H1 (cell line): ENCODE measurements at regions not wholly inside any gene's neighbourhood (a gene's known extent, or its start where the extent isn't known, plus 50 kb on each side); places are given as distances from the start of the nearest gene placed in this dataset.

Experiments
- CEBPB ChIP-seq: IDR thresholded peaks from 2 replicates; pipeline ENCODE4 v1.6.1; 2012; ENCODE audit warnings: low read depth, low read length
- CTCF ChIP-seq, 3 experiments: IDR thresholded peaks; 1 replicate in 2 of 3; 2 replicates in 1 of 3; pipeline versions ENCODE4 v1.5.1 to v1.6.1; 2011; ENCODE audit warnings: low read length in 3 of 3, mild to moderate bottlenecking in 3 of 3, inconsistent platforms in 2 of 3, low read depth in 1 of 3, moderate library complexity in 1 of 3; ENCODE audit not compliant: insufficient read depth in 1 of 3; ENCODE audit errors: control extremely low read depth in 1 of 3
- EZH2 ChIP-seq: fragments of 200-600 bp; sonication (generic); IDR thresholded peaks from 2 replicates; pipeline ENCODE4 v1.7.1; 2012; ENCODE audit warnings: low read depth, mild to moderate bottlenecking, moderate library complexity, low read length, inconsistent platforms; ENCODE audit not compliant: severe bottlenecking
- HDAC2 ChIP-seq, 2 experiments: fragments of 300-600 bp in 1 of 2; sonication (generic) in 1 of 2; IDR thresholded peaks; 2 replicates each; pipeline ENCODE4 v1.6.1; 2011 to 2012; ENCODE audit warnings: low read depth in 2 of 2, low read length in 2 of 2, mild to moderate bottlenecking in 2 of 2, moderate library complexity in 2 of 2, borderline replicate concordance in 1 of 2, inconsistent platforms in 1 of 2
- HDAC6 ChIP-seq: IDR thresholded peaks from one replicate; pipeline ENCODE4 v1.7.1; 2012; ENCODE audit warnings: low read depth, mild to moderate bottlenecking, inconsistent platforms, low read length, moderate library complexity
- MAX ChIP-seq: IDR thresholded peaks from 2 replicates; pipeline ENCODE4 v1.6.1; 2012; ENCODE audit warnings: inconsistent platforms
- NANOG ChIP-seq: IDR thresholded peaks from 2 replicates; pipeline ENCODE4 v1.6.1; 2011; ENCODE audit warnings: low read length, low read depth, mild to moderate bottlenecking, inconsistent platforms; ENCODE audit not compliant: insufficient read depth, poor library complexity, severe bottlenecking
- POLR2A ChIP-seq, 2 experiments: IDR thresholded peaks; 1 replicate in 1 of 2; 2 replicates in 1 of 2; pipeline ENCODE4 v1.6.1; 2011; ENCODE audit warnings: low read depth in 2 of 2, low read length in 2 of 2, mild to moderate bottlenecking in 2 of 2; ENCODE audit errors: control extremely low read depth in 1 of 2
- RAD21 ChIP-seq, 2 experiments: IDR thresholded peaks in 1 of 2; conservative IDR thresholded peaks in 1 of 2; 2 replicates each; pipeline ENCODE4 v1.6.1; 2011; ENCODE audit warnings: low read depth in 2 of 2, low read length in 2 of 2, improper control_type of control experiment in 1 of 2, inconsistent platforms in 1 of 2, mild to moderate bottlenecking in 1 of 2, moderate library complexity in 1 of 2
- SAP30 ChIP-seq: fragments of 300-600 bp; sonication (generic); IDR thresholded peaks from 2 replicates; pipeline ENCODE4 v1.7.1; 2012; ENCODE audit warnings: low read length, moderate library complexity, mild to moderate bottlenecking, inconsistent platforms; ENCODE audit not compliant: insufficient read depth, insufficient replicate concordance
- SUZ12 ChIP-seq: fragments of 200-600 bp; sonication (generic); IDR thresholded peaks from 2 replicates; pipeline ENCODE4 v1.6.1; 2012; ENCODE audit warnings: mild to moderate bottlenecking, inconsistent platforms, low read length, moderate library complexity, mixed read lengths
- USF2 ChIP-seq: IDR thresholded peaks from 2 replicates; pipeline ENCODE4 v1.6.1; 2011; ENCODE audit warnings: low read length, improper control_type of control experiment

GRCh38 chr1:115454837-115455511, 116.9 kb upstream of the NGF start:
- TF ChIP-seq EZH2 (no peak), POLR2A (IDR thresholded peaks at IDR 0.05; ENCODE audit: control extremely low read depth in 1 of 2, low read depth in 2 of 2, low read length in 2 of 2) (no peak), CTCF (IDR thresholded peaks at IDR 0.05; ENCODE audit: control extremely low read depth in 1 of 3, insufficient read depth in 1 of 3, low read depth in 1 of 3, low read length in 3 of 3) (no peak), CEBPB (no peak), SAP30 (no peak), HDAC2 (IDR thresholded peaks at IDR 0.05; ENCODE audit: borderline replicate concordance in 1 of 2, low read depth in 2 of 2, low read length in 2 of 2) (no peak), HDAC6 (no peak), RAD21 (IDR thresholded peaks at IDR 0.05 in 1 of 2, conservative IDR thresholded peaks at IDR 0.05 in 1 of 2; ENCODE audit: low read depth in 2 of 2, low read length in 2 of 2) (no peak), MAX (no peak), USF2 (no peak), NANOG (no peak), SUZ12 (no peak)
